ENCODE measurements at regions not wholly inside any gene's neighbourhood (a gene's known extent, or its start where the extent isn't known, plus 50 kb on each side); places are given as distances from the start of the nearest gene placed in this dataset.
"Not testable (repeated sequence)": the region's sequence is repeated elsewhere in the genome, so short reads cannot be mapped to it uniquely, and the experiment has no call there.

- DNase-seq = no peak
These were observed 578.5 kb upstream of the PCDH20 start for GRCh38 chr13:61994174-61994573.

GRCh38 chr13:61989978-61990377, 574.3 kb upstream of the PCDH20 start:
- DNase-seq = no peak

- no peak for DNase-seq
These were observed 573.2 kb upstream of the PCDH20 start for GRCh38 chr13:61988810-61989209.

DNA sequence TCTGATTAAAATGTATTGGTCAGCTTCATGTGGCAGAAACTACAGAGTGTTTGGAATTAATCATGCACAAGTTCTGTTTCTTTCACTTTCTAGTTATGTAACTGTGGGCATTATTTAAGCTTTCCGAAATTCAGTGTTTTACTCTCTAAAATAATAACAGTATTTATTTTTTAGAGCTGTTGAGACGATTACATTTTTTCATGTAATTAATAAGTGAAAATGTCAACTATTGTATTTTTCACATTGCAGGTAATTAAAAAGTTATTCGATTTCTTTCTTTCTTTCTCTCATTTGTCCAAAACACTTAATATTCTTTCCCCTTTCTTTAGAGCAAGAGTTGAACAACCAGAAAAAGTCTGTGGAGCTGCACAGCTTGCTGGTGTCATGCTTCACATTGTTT, 559.4 kb upstream of the PCDH20 start:
- DNase-seq = no peak

GRCh38 chr13:61965756-61966155, 550.1 kb upstream of the PCDH20 start:
- DNase-seq = no peak

GRCh38 chr13:61960981-61961380, 545.3 kb upstream of the PCDH20 start:
- DNase-seq = no peak

- peak in 1 of 2 experiments; percentile 17 for DNase-seq
These were observed 538.4 kb upstream of the PCDH20 start for GRCh38 chr13:61954092-61954491.

DNA sequence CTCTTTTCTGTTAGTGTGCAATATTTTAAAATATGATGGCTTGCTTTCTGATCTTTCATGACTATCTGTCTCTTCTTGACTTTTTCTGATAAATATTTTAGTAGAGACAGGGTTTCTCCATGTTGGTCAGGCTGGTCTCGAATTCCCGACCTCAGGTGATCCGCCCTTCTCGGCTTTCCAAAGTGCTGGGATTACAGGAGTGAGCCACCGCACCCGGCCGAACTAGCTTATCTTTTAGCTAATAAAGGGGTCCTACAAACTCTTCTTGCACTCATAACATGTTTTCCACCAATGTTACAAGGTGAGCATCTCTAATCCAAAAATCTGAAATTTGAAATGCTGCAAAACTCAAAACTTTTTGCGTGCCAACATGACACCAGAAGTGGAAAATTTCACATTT, 535.2 kb upstream of the PCDH20 start:
- DNase-seq = no peak

DNA sequence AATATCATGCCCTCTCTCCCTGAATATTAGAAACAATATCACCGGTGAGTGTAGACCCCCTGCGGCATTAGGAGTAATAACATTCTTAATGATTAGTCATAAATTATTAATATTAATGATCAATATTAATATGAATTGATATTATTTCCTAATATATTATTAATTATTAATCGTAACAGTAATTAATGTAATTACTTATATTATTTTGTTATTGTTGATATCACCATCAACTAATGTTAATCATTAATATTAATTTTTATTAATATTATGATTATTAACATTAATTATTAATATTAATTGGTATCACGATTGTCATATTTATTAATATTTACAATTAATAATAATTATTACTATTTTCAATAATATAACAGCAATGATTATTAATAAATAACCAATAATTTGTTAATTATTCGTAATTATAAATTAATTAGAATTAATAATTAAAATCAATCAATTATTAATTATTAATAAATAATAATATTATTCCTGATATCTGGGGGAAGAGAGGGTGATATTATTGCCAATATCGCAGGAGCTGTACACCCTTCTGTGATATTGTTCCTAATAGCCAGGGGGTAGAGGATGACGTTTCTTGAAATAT, 528.8 kb upstream of the PCDH20 start:
- no peak for DNase-seq

DNA sequence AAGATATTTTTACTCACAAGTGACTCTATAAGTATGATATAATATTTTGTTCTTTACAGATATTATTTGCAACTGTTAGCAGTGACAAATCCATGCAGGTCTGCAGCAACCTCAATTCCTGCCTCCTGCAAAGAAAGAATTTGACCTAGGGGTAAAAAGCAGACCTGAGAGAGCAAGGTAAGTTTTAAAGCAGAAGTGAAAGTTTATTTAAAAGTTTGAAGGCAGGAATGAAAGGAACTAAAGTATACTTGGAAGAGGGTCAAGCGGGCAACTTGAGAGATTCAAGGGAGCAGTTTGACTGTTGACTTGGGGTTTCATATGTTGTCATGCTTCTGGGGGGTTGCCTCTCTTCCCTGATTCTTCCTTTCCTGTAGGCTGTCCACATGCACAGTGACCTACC, 520.1 kb upstream of the PCDH20 start:
- DNase-seq = no peak

- no peak for DNase-seq
These were observed 512.0 kb upstream of the PCDH20 start for GRCh38 chr13:61927648-61928047.

- DNase-seq = no peak
These were observed 503.2 kb upstream of the PCDH20 start for GRCh38 chr13:61918841-61919240.

DNA sequence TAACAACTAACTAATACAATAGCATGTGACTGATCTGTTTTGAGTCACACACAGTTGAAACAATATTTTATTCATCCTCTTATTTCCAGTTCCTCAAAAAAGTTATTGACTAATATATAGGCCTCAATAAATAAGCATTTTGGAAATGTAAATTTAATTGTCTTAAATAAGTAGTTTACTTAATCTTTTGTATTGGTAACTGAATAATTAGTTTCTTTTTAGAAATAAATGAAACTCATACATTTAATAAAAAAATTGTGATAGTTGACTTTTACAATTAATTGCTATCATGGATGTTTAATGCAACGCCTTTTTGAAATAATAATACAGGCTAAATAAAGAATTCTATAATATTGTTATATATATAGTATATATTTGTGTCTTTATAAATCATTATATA, 500.8 kb upstream of the PCDH20 start:
- no peak for DNase-seq

DNA sequence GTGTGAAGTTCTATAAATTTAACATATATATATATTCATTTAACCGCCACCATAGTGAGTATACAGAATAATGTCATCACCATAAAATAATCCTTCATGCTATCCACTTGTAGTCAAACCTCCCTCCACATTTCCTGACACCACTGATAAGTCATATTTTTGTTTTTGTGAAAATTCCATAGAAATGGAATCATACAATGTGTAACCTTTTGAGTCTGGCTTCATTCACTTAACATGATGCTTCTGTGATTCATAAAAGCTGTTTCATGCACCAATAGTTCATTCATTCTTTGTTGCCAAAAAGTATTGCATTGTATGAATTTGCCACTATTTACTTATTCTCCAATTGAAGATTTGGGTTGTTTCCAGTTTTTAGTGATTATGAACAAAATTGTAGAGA, 497.5 kb upstream of the PCDH20 start:
- DNase-seq = no peak

DNA sequence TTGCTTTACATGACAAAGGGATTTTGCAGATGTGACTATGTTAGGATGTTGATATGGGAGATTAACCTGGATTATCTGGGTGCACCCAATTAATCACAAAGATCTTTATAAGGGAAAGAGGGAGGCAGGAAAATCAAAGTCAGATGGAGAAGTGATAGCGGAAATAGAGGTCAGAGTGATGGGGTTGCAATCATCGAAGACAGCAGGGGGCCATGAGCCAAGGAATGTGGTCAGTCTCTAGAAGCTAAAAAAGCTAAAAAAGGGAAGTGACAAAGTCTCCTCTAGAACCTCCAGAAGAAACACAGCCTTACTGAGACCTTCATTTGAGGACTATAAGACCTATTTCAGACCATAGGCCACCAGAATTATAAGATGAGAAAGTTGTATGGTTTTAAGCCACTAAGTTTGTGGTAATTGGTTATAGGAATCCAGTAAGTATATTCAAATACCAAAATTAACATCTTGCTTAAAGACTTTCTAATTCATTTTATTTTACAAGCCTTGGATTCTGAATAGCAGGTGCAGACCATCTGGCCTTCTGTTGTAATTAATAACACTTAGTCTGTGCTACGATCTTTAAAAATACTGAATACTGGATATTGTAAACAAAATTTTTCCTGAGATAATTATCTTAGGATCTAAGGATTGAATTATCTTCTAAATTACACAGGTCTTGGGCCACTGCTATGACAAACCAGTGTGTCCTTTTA, 493.4 kb upstream of the PCDH20 start:
- no peak for DNase-seq

- DNase-seq = no peak
These were observed 489.4 kb upstream of the PCDH20 start for GRCh38 chr13:61905054-61905453.

- no peak for DNase-seq
These were observed 486.4 kb upstream of the PCDH20 start for GRCh38 chr13:61901946-61902541.

DNA sequence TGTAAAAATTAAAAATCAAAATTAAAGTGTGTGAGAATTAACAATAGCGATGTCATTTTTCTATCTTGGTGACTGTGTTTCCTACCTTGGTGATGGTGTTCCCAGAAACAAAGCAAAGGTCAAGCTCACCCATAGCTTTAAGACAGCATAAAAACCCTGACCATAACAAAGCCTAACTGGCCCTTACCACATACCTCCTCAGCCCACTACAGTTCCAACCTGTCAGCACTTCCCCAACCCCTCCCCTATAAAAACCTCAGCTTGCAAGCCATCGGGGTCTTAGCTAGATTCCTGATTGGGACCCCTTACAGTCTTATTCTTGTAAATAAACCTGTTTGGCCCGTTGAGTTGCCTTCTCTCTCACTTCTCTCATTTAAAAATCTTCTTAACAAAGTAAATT, 484.4 kb upstream of the PCDH20 start:
- no peak for DNase-seq

- DNase-seq = no peak
These were observed 482.6 kb upstream of the PCDH20 start for GRCh38 chr13:61898207-61898606.

- no peak for DNase-seq
These were observed 475.8 kb upstream of the PCDH20 start for GRCh38 chr13:61891401-61891800.

- no peak for DNase-seq
These were observed 469.2 kb upstream of the PCDH20 start for GRCh38 chr13:61884830-61885229.

DNA sequence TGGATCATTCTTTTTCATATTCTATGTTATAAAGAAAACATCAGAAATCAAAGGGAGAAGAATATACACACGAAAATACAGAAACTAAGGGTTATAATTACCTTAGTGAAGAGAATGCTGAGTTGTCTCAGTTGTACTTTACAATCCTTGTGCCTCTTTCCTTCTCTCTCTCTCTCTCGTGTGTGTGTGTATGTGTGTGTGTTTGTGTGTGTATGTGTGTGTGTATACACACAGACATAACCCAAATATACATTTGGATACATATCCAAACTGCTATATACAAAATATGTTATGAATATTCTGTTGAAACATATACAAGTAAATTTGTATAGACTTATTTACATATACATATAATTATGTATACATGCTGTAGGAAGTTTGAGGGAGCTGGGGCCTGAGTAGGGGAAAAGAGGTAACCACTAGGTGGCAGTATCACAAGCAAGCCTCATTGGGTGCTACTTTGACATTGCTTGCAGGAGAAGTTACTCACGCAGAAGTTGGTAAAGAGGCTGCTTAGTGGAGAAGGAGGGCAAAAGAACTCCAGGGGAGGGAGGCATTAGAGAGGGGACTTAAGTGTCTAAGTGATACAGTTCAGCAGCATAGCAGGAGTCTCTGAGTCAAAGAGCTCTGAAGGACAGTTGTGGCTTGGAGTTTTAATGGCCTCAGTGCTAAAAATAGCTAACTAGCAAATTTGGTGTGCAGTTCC, 465.1 kb upstream of the PCDH20 start:
- peak in 1 of 2 experiments; percentile 2 for DNase-seq

DNA sequence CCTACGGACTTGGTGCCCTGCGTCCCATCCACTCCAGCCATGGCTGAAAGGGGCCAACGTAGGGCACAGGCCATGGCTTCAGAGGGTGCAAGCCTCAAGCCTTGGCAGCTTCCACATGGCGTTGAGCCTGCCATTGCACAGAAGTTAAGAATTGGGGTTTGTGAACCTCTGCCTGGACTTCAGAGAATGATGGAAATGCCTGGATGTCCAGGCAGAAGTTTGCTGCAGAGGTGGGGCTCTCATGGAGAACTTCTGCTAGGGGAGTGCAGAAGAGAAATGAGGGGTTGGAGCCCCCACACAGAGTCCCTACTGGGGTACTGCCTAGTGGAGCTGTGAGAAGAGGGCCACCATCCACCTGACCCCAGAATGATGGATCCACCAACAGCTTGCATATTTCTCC, 462.9 kb upstream of the PCDH20 start:
- DNase-seq = not testable (repeated sequence)

Data from NCI-H446 (cell line).